Fibroblast of pulmonary artery (primary cell): ENCODE measurements at regions not wholly inside any gene's neighbourhood (a gene's known extent, or its start where the extent isn't known, plus 50 kb on each side); places are given as distances from the start of the nearest gene placed in this dataset.

Source experiments
- DNase-seq: peaks from one replicate; pipeline ENCODE4 v3.0.0-alpha.2; 2010; ENCODE audit warnings: low read depth
- H3K4me3 ChIP-seq: replicated peaks from 2 replicates; pipeline ENCODE4 v1.5.1; 2011; ENCODE audit warnings: low read depth, mild to moderate bottlenecking, control low read depth, low read length, moderate library complexity
- CTCF ChIP-seq: IDR thresholded peaks from 2 replicates; pipeline ENCODE4 v1.5.1; 2011; ENCODE audit warnings: mild to moderate bottlenecking, control low read depth, low read length, inconsistent platforms; ENCODE audit errors: missing control alignments

GRCh38 chr1:177802304-177802703 lies 167.6 kb downstream of the SEC16B start:
- TF ChIP-seq CTCF: no peak
- no peak overlapping the region for H3K4me3 ChIP-seq
- no peak for DNase-seq

GRCh38 chr1:177801790-177802189 lies 168.1 kb downstream of the SEC16B start:
- no peak for DNase-seq
- TF ChIP-seq CTCF: no peak

GRCh38 chr1:177800400-177801088 lies 169.3 kb downstream of the SEC16B start:
- TF ChIP-seq CTCF: no peak
- DNase-seq: no peak
- no peak overlapping the region for H3K4me3 ChIP-seq

More at GRCh38 chr1:177801790-177802189, 168.1 kb downstream of the SEC16B start:
- H3K4me3 ChIP-seq: no peak overlapping the region

- TF ChIP-seq CTCF: no peak
- no peak overlapping the region for H3K4me3 ChIP-seq
- no peak for DNase-seq
These were observed 170.1 kb downstream of the SEC16B start for GRCh38 chr1:177799746-177800145.

- H3K4me3 ChIP-seq: no peak overlapping the region
- TF ChIP-seq CTCF: no peak
- DNase-seq: no peak
These were observed 171.2 kb downstream of the SEC16B start for GRCh38 chr1:177798614-177799013.

- no peak overlapping the region for H3K4me3 ChIP-seq
- no peak for DNase-seq
- TF ChIP-seq CTCF: no peak
These were observed 173.3 kb downstream of the SEC16B start for GRCh38 chr1:177796561-177796960.

GRCh38 chr1:177794376-177794991 lies 175.4 kb downstream of the SEC16B start:
- TF ChIP-seq CTCF: no peak
- no peak for DNase-seq
- no peak overlapping the region for H3K4me3 ChIP-seq
